HCT116 (cell line): ENCODE measurements at regions not wholly inside any gene's neighbourhood (a gene's known extent, or its start where the extent isn't known, plus 50 kb on each side); places are given as distances from the start of the nearest gene placed in this dataset.

Experiments
- ATAC-seq: fragments of 200-7000 bp; cut with Tn5 transposase; 2 replicates; pipeline ENCODE4 v1.9.1; 2020; ENCODE audit warnings: mild to moderate bottlenecking, moderate library complexity
- BruUV-seq: library from RNA; stranded (reverse); fragments of 400-500 nt; replicated peaks from 2 replicates; lab custom pipeline; 2021; lab: Mats Ljungman, UMichigan
- CTCF ChIA-PET: fragments of 300-600 bp; sonication (Branson Sonifier 250); formaldehyde crosslinking; loops from one replicate; lab custom pipeline; 2021; ENCODE audit warnings: antibody characterized with exemption; lab: Charles Lee
- POLR2A ChIA-PET: fragments of 300-600, 350-600 bp; sonication (Branson Sonifier 250); formaldehyde crosslinking; loops from one replicate; lab custom pipeline; 2021; ENCODE audit warnings: antibody characterized with exemption; lab: Charles Lee
- RAD21 ChIA-PET, 2 experiments: fragments of 300-600 bp; sonication (Branson Sonifier 250); formaldehyde crosslinking; loops; one replicate each; lab custom pipeline; 2023; ENCODE audit warnings: low total read pairs in 2 of 2; ENCODE audit not compliant: uncharacterized antibody in 2 of 2, unreplicated experiment in 2 of 2, low non-redundant PET in 1 of 2; lab: Charles Lee
- DNase-seq: peaks from one replicate; pipeline ENCODE4 v3.0.0-alpha.2; 2010; ENCODE audit warnings: low read depth, low spot score
- H2AFZ ChIP-seq: fragments of 200-600 bp; shearing (Covaris generic), sonication (generic); 2 replicates; pipeline ENCODE4 v1.6.1; 2017; ENCODE audit warnings: low read depth, mixed run types, mixed read lengths, antibody characterized with exemption, low read length; ENCODE audit not compliant: poor library complexity, severe bottlenecking
- H3K27ac ChIP-seq: 2 replicates; pipeline ENCODE4 v1.5.1; 2012; ENCODE audit warnings: low read depth, low read length
- H3K27me3 ChIP-seq: fragments of 200-600 bp; sonication (generic); 2 replicates; pipeline ENCODE4 v1.6.1; 2016; ENCODE audit warnings: mixed run types, low read length, mixed read lengths; ENCODE audit not compliant: insufficient read depth
- H3K36me3 ChIP-seq, 2 experiments: fragments of 200-500 bp in 1 of 2; fragments of 200-600 bp in 1 of 2; sonication (Bioruptor generic) in 1 of 2; sonication (generic) in 1 of 2; 2 replicates each; pipeline versions ENCODE4 v1.5.1 to v1.6.1; 2014 to 2016; ENCODE audit warnings: low read length in 2 of 2, inconsistent platforms in 1 of 2, mixed read lengths in 1 of 2, mixed run types in 1 of 2; ENCODE audit not compliant: insufficient read depth in 2 of 2, control insufficient read depth in 1 of 2
- H3K4me1 ChIP-seq, 2 experiments: fragments of 200-600 bp in 1 of 2; sonication (generic) in 1 of 2; 2 replicates each; pipeline versions ENCODE4 v1.5.1 to v1.6.1; 2012 to 2017; ENCODE audit warnings: low read length in 2 of 2, inconsistent platforms in 1 of 2, mild to moderate bottlenecking in 1 of 2, mixed read lengths in 1 of 2, mixed run types in 1 of 2, moderate library complexity in 1 of 2; ENCODE audit not compliant: insufficient read depth in 2 of 2, control insufficient read depth in 1 of 2
- H3K4me2 ChIP-seq: fragments of 200-600 bp; sonication (generic); 2 replicates; pipeline ENCODE4 v1.6.1; 2017; ENCODE audit warnings: mixed run types, low read length, mixed read lengths
- H3K4me3 ChIP-seq, 2 experiments: fragments of 200-600 bp in 1 of 2; sonication (generic) in 1 of 2; replicated peaks in 1 of 2; 2 replicates each; pipeline ENCODE4 v1.5.1; 2011 to 2016; ENCODE audit warnings: low read length in 2 of 2, control low read depth in 1 of 2, low read depth in 1 of 2, mild to moderate bottlenecking in 1 of 2, mixed read lengths in 1 of 2, mixed run types in 1 of 2
- H3K79me2 ChIP-seq: fragments of 200-600 bp; sonication (generic); 2 replicates; pipeline ENCODE4 v1.6.1; 2017; ENCODE audit warnings: mild to moderate bottlenecking, mixed run types, low read length, moderate library complexity, mixed read lengths; ENCODE audit not compliant: insufficient read depth
- H3K9ac ChIP-seq: fragments of 200-600 bp; sonication (generic); 2 replicates; pipeline ENCODE4 v1.6.1; 2016; ENCODE audit warnings: low read length, mixed read lengths
- H3K9me2 ChIP-seq: fragments of 200-600 bp; sonication (generic), shearing (Covaris generic); 2 replicates; pipeline ENCODE4 v1.6.1; 2017; ENCODE audit warnings: mixed run types, mild to moderate bottlenecking, moderate library complexity; ENCODE audit not compliant: insufficient read depth
- H3K9me3 ChIP-seq, 2 experiments: fragments of 200-500 bp in 1 of 2; fragments of 200-600 bp in 1 of 2; sonication (Bioruptor generic) in 1 of 2; sonication (generic) in 1 of 2; 2 replicates each; pipeline ENCODE4 v1.6.1; 2014 to 2017; ENCODE audit warnings: low read length in 2 of 2, mixed read lengths in 2 of 2, inconsistent platforms in 1 of 2, low read depth in 1 of 2, mild to moderate bottlenecking in 1 of 2, mixed run types in 1 of 2, moderate library complexity in 1 of 2; ENCODE audit not compliant: control insufficient read depth in 1 of 2, insufficient read depth in 1 of 2
- H4K20me1 ChIP-seq: fragments of 200-600 bp; sonication (generic), shearing (Covaris generic); 2 replicates; pipeline ENCODE4 v1.6.1; 2017; ENCODE audit warnings: mixed run types, mild to moderate bottlenecking, moderate library complexity; ENCODE audit not compliant: insufficient read depth
- CBX3 ChIP-seq: IDR thresholded peaks from 2 replicates; pipeline ENCODE4 v1.6.1; 2012; ENCODE audit warnings: low read depth
- EGR1 ChIP-seq: IDR thresholded peaks from 2 replicates; pipeline ENCODE4 v1.6.1; 2012; ENCODE audit warnings: low read depth
- EZH2 ChIP-seq: fragments of 200-600 bp; sonication (generic); IDR thresholded peaks from 2 replicates; pipeline ENCODE4 v1.6.1; 2017; ENCODE audit warnings: antibody characterized with exemption, mixed run types
- EZH2phosphoT487 ChIP-seq: fragments of 200-600 bp; IDR thresholded peaks from 2 replicates; pipeline ENCODE4 v1.6.1; 2018; ENCODE audit warnings: antibody characterized with exemption, borderline replicate concordance
- POLR2A ChIP-seq: IDR thresholded peaks from 2 replicates; pipeline ENCODE4 v1.7.0; 2011; ENCODE audit warnings: borderline replicate concordance; ENCODE audit not compliant: insufficient read depth, insufficient read length; ENCODE audit errors: extremely low read depth
- YY1 ChIP-seq: IDR thresholded peaks from 2 replicates; pipeline ENCODE4 v1.6.1; 2011; ENCODE audit warnings: low read length, low read depth, moderate library complexity, mild to moderate bottlenecking; ENCODE audit not compliant: insufficient replicate concordance; ENCODE audit errors: extremely low read depth
- ZFX ChIP-seq: fragments of 450-650 bp; IDR thresholded peaks from 2 replicates; pipeline ENCODE4 v1.6.1; 2017
- intact Hi-C: fragments of 100-400 bp; cut with micrococcal nuclease; formaldehyde crosslinking; loops from 2 replicates; pipeline ENCODE4 v1.10.0; 2022
- TF ChIP-seq, protein P1 (sequence below), 3 experiments: fragments of 200-600 bp in 1 of 3; sonication (generic) in 1 of 3; IDR thresholded peaks in 2 of 3; conservative IDR thresholded peaks in 1 of 3; 2 replicates each; pipeline ENCODE4 v1.5.1; 2012 to 2017; ENCODE audit warnings: low read depth in 2 of 3, low read length in 2 of 3, antibody characterized with exemption in 1 of 3, borderline replicate concordance in 1 of 3, control low read depth in 1 of 3, mild to moderate bottlenecking in 1 of 3, mixed read lengths in 1 of 3, mixed run types in 1 of 3, moderate library complexity in 1 of 3; ENCODE audit not compliant: insufficient read depth in 1 of 3

DNA sequence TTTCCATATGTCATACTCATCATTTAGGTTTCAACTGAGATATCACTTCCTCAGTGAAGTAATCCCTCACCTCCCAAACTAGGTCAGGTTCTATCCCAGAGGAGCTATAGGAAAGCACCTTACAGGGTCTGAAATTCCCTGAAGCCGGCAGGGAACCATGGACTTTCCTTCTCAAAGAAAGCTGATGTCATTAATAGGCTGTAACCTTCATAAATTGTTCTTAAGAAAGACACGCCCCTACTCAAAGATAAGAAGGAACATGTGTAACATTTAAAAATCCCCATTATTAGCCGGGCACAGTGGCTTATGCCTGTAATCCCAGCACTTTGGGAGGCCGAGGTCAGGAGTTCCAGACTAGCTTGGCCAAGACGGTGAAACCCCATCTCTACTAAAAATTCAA lies 50.0 kb upstream of the RNGTT start:
- Histone ChIP-seq H2AFZ (no peak overlapping the region), H3K9me2 (no peaks in the 10 kb centered on the region), H3K27ac (no peak overlapping the region), H3K27me3 (no peaks in the 10 kb centered on the region), H3K9me3 (no peaks in the 10 kb centered on the region), H3K79me2 (no peaks in the 10 kb centered on the region), H4K20me1 (no peaks in the 10 kb centered on the region), H3K4me2 (no peak overlapping the region), H3K36me3 (no peaks in the 10 kb centered on the region), H3K4me3 (no peak overlapping the region), H3K9ac (no peak overlapping the region), H3K4me1 (no peaks in the 10 kb centered on the region)
- ChIA-PET RAD21 (no interaction called here), CTCF (no interaction called here), POLR2A (interaction anchor here (1.0 kb wide), 1 partner anchor 14 kb away, joined by 3 read pairs; no protein-coding TSS in a partner anchor)
- no peak for DNase-seq
- no TSS peak for BruUV-seq
- ATAC-seq, result no peak
- intact Hi-C loops, result no loop called here
- no peak for TF ChIP-seq POLR2A
- TF ChIP-seq YY1, result no peak
- TF ChIP-seq EGR1, result no peak
- no peak for TF ChIP-seq CBX3
- TF ChIP-seq ZFX, result no peak
- TF ChIP-seq, protein P1, sequence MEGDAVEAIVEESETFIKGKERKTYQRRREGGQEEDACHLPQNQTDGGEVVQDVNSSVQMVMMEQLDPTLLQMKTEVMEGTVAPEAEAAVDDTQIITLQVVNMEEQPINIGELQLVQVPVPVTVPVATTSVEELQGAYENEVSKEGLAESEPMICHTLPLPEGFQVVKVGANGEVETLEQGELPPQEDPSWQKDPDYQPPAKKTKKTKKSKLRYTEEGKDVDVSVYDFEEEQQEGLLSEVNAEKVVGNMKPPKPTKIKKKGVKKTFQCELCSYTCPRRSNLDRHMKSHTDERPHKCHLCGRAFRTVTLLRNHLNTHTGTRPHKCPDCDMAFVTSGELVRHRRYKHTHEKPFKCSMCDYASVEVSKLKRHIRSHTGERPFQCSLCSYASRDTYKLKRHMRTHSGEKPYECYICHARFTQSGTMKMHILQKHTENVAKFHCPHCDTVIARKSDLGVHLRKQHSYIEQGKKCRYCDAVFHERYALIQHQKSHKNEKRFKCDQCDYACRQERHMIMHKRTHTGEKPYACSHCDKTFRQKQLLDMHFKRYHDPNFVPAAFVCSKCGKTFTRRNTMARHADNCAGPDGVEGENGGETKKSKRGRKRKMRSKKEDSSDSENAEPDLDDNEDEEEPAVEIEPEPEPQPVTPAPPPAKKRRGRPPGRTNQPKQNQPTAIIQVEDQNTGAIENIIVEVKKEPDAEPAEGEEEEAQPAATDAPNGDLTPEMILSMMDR (IDR thresholded peaks at IDR 0.05 in 2 of 3, conservative IDR thresholded peaks at IDR 0.05 in 1 of 3; ENCODE audit: borderline replicate concordance in 1 of 3, insufficient read depth in 1 of 3, low read depth in 2 of 3, low read length in 2 of 3), result no peak
- TF ChIP-seq EZH2phosphoT487, result no peak
- no peak for TF ChIP-seq EZH2
